ENCODE measurements at regions not wholly inside any gene's neighbourhood (a gene's known extent, or its start where the extent isn't known, plus 50 kb on each side); places are given as distances from the start of the nearest gene placed in this dataset.

GRCh38 chr5:24314106-24314505, 330.7 kb downstream of the CDH10 start:
- TF ChIP-seq CTCF (conservative IDR thresholded peaks at IDR 0.05 in 1 of 2, IDR thresholded peaks at IDR 0.05 in 1 of 2; ENCODE audit: extremely low read depth in 1 of 2, insufficient read depth in 1 of 2, low read depth in 1 of 2, low read length in 2 of 2) (no peak), EZH2 (IDR thresholded peaks at IDR 0.05; ENCODE audit: borderline replicate concordance, low read length) (no peak)

All from mammary epithelial cell (primary cell).